GM12878 (cell line): ENCODE measurements at regions not wholly inside any gene's neighbourhood (a gene's known extent, or its start where the extent isn't known, plus 50 kb on each side); places are given as distances from the start of the nearest gene placed in this dataset.

ENCODE experiments used
- ATAC-seq: fragments of 200-7000 bp; cut with Tn5 transposase; 3 replicates; pipeline ENCODE4 v1.9.1; 2020; ENCODE audit warnings: mild to moderate bottlenecking, moderate library complexity
- BruUV-seq: library from RNA; stranded (reverse); fragments of 400-500 nt; replicated peaks from 2 replicates; lab custom pipeline; 2021; lab: Mats Ljungman, UMichigan
- CTCF ChIA-PET: fragments of 300-600 bp; sonication (Branson Sonifier 250); formaldehyde crosslinking; extraction: SDS; loops from one replicate; lab custom pipeline; 2021; ENCODE audit warnings: inconsistent platforms; lab: Yijun Ruan, JAX
- POLR2A ChIA-PET: fragments of 350-600 bp; formaldehyde crosslinking; extraction: SDS; loops from one replicate; lab custom pipeline; 2021; ENCODE audit warnings: inconsistent platforms; lab: Charles Lee
- RAD21 ChIA-PET: fragments of 300-600 bp; sonication (Branson Sonifier 250); formaldehyde crosslinking; loops from one replicate; lab custom pipeline; 2023; ENCODE audit warnings: antibody characterized with exemption; ENCODE audit not compliant: unreplicated experiment; lab: Charles Lee
- SMC1A ChIA-PET: fragments of 300-600 bp; sonication (Branson Sonifier 250); formaldehyde crosslinking; loops from one replicate; lab custom pipeline; 2023; ENCODE audit not compliant: unreplicated experiment, uncharacterized antibody; lab: Charles Lee
- DNase-seq: peaks from one replicate; pipeline ENCODE4 v3.0.0-alpha.2; 2011; ENCODE audit warnings: low read depth, low spot score
- FAIRE-seq: peaks from 3 replicates; lab custom pipeline; 2011; peaks lifted over from hg19 to GRCh38; lab: Jason Lieb, UNC
- H2AFZ ChIP-seq: 2 replicates; pipeline ENCODE4 v1.6.0; 2011; ENCODE audit warnings: low read depth, low read length, control low read depth; ENCODE audit not compliant: control insufficient read depth
- H3K27ac ChIP-seq: 2 replicates; pipeline ENCODE4 v1.5.1; 2011; ENCODE audit warnings: control low read depth; ENCODE audit not compliant: control insufficient read depth, insufficient read depth
- H3K27me3 ChIP-seq, 2 experiments: replicated peaks in 1 of 2; 2 replicates each; pipeline versions ENCODE4 v1.6.0 to v1.6.1; 2011; ENCODE audit warnings: low read length in 1 of 2; ENCODE audit not compliant: control insufficient read depth in 2 of 2, insufficient read depth in 2 of 2
- H3K36me3 ChIP-seq, 2 experiments: 2 replicates each; pipeline ENCODE4 v1.5.1; 2011; ENCODE audit warnings: low read length in 1 of 2; ENCODE audit not compliant: control insufficient read depth in 2 of 2, insufficient read depth in 2 of 2
- H3K4me1 ChIP-seq: 2 replicates; pipeline ENCODE4 v1.6.1; 2011; ENCODE audit warnings: mild to moderate bottlenecking, low read length, moderate library complexity, mixed read lengths; ENCODE audit not compliant: control insufficient read depth, insufficient read depth
- H3K4me2 ChIP-seq: 2 replicates; pipeline ENCODE4 v1.6.0; 2011; ENCODE audit warnings: control low read depth; ENCODE audit not compliant: control insufficient read depth, insufficient read depth
- H3K4me3 ChIP-seq: fragments of 200-600 bp; sonication (generic); 2 replicates; pipeline ENCODE4 v1.5.1; 2016
- H3K79me2 ChIP-seq: 2 replicates; pipeline ENCODE4 v1.6.0; 2011; ENCODE audit warnings: low read length; ENCODE audit not compliant: control insufficient read depth, insufficient read depth
- H3K9ac ChIP-seq: 2 replicates; pipeline ENCODE4 v1.8.0; 2011; ENCODE audit warnings: low read length, control low read depth, mixed read lengths; ENCODE audit not compliant: control insufficient read depth, insufficient read depth
- H3K9me3 ChIP-seq: replicated peaks from 3 replicates; pipeline ENCODE4 v1.5.1; 2011; ENCODE audit warnings: mild to moderate bottlenecking, low read length; ENCODE audit not compliant: control insufficient read depth, insufficient read depth
- H4K20me1 ChIP-seq: 2 replicates; pipeline ENCODE4 v1.6.0; 2011; ENCODE audit not compliant: control insufficient read depth, insufficient read depth
- ATF7 ChIP-seq: fragments of 450-650 bp; IDR thresholded peaks from 2 replicates; pipeline ENCODE4 v1.6.1; 2016; ENCODE audit warnings: low read depth, mild to moderate bottlenecking
- CHD2 ChIP-seq: IDR thresholded peaks from 2 replicates; pipeline ENCODE4 v1.6.1; 2011; ENCODE audit warnings: low read depth, low read length, improper control_type of control experiment, borderline replicate concordance
- GABPA ChIP-seq: IDR thresholded peaks from 2 replicates; pipeline ENCODE4 v1.6.1; 2014; ENCODE audit warnings: antibody characterized with exemption, low read depth, mild to moderate bottlenecking, inconsistent platforms
- GATAD2B ChIP-seq: fragments of 450-650 bp; conservative IDR thresholded peaks from 2 replicates; pipeline ENCODE4 v1.6.1; 2017; ENCODE audit warnings: low read depth, mild to moderate bottlenecking, moderate library complexity
- IKZF2 ChIP-seq, 2 experiments: fragments of 450-650 bp; IDR thresholded peaks; 2 replicates each; pipeline ENCODE4 v1.6.1; 2017; ENCODE audit warnings: mild to moderate bottlenecking in 2 of 2, moderate library complexity in 2 of 2
- NR2F1 ChIP-seq: fragments of 450-650 bp; conservative IDR thresholded peaks from 2 replicates; pipeline ENCODE4 v1.6.1; 2017; ENCODE audit warnings: mild to moderate bottlenecking
- POLR2AphosphoS2 ChIP-seq: IDR thresholded peaks from 2 replicates; pipeline ENCODE4 v1.6.1; 2011; ENCODE audit warnings: low read depth, mild to moderate bottlenecking, low read length, improper control_type of control experiment, moderate library complexity
- RAD21 ChIP-seq: IDR thresholded peaks from 2 replicates; pipeline ENCODE4 v1.6.1; 2011; ENCODE audit warnings: mild to moderate bottlenecking, low read depth, low read length, moderate library complexity; ENCODE audit not compliant: insufficient read depth
- RAD51 ChIP-seq: fragments of 450-650 bp; IDR thresholded peaks from 2 replicates; pipeline ENCODE4 v1.6.1; 2016; ENCODE audit warnings: moderate library complexity, mild to moderate bottlenecking, inconsistent platforms
- SIN3A ChIP-seq: IDR thresholded peaks from 2 replicates; pipeline ENCODE4 v1.6.1; 2012; ENCODE audit warnings: low read depth, low read length, improper control_type of control experiment
- SREBF1 ChIP-seq: IDR thresholded peaks from 2 replicates; pipeline ENCODE4 v1.6.1; 2012; ENCODE audit warnings: mild to moderate bottlenecking, low read length
- SREBF2 ChIP-seq: IDR thresholded peaks from 2 replicates; pipeline ENCODE4 v1.6.1; 2012; ENCODE audit warnings: mild to moderate bottlenecking, low read length
- ZNF24 ChIP-seq: fragments of 450-650 bp; IDR thresholded peaks from 2 replicates; pipeline ENCODE4 v1.6.1; 2017; ENCODE audit warnings: antibody characterized with exemption, mild to moderate bottlenecking
- ZNF384 ChIP-seq: IDR thresholded peaks from 2 replicates; pipeline ENCODE4 v1.6.1; 2012; ENCODE audit warnings: low read depth, mild to moderate bottlenecking, low read length, improper control_type of control experiment, borderline replicate concordance
- WGBS: methylation state at CpG from one replicate; pipeline ENCODE4 v1.1.6; 2016; ENCODE audit warnings: low lambda C conversion rate; ENCODE audit not compliant: insufficient replicate concordance, insufficient coverage; ENCODE audit errors: missing lambda C conversion rate; 5-methylcytosine and 5-hydroxymethylcytosine counted together
- in situ Hi-C: fragments of 300-500 bp; cut with MboI; formaldehyde crosslinking; loops from 9 replicates; pipeline ENCODE4 v1.14.3; 2018; ENCODE audit warnings: mixed read lengths
- intact Hi-C: fragments of 100-400 bp; cut with micrococcal nuclease; formaldehyde crosslinking; loops from one replicate; pipeline ENCODE4 v1.14.2; 2022; ENCODE audit not compliant: unreplicated experiment
- TF ChIP-seq, protein P1 (sequence below): IDR thresholded peaks from 2 replicates; pipeline ENCODE4 v1.6.1; 2012; ENCODE audit warnings: low read depth, low read length, improper control_type of control experiment
- TF ChIP-seq, protein P2 (sequence below): fragments of 450-650 bp; IDR thresholded peaks from 2 replicates; pipeline ENCODE4 v1.6.1; 2016; ENCODE audit warnings: mild to moderate bottlenecking

DNA sequence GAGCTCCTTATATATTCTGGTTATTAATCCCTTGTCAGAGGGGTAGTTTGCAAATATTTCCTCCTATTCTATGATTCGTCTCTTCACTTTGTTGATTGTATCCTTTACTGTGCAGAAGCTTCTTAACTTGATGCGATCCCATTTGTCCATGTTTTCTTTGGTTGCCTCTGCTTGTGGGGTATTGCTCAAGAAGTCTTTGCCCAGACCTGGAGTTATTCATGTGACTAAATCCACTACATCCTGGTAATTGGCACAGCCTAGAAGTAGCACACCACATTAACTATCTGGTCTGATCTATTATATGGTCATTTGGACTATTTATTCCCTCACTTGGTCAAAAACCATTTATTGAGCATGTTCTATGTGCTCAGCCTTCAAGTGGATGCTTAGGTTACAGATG is 164.8 kb upstream of the ATP11B start:
- H3K4me2 ChIP-seq: no peak overlapping the region

DNA sequence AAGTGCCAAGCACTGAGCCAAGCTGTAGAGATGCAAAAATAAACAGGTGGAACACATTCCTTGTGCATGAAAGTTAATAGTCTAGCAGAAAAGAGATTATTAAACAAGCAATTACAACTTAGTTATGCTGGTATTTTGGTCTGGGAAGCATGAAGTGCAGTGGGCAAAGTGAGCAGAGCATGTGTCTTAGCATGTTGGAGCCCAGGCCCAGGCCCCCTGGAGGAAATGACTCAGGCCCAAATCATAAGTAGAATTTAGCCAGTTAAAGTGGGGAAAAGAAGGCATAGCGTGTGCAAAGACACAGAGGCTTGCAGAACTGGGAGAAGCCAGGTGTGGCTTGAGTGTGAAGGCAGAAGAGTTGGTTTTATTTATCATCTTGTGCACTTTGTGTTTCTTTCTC is 163.8 kb upstream of the ATP11B start:
- POLR2A ChIA-PET: no interaction called here
- no peak for DNase-seq

More for the DNA sequence above, 164.8 kb upstream of the ATP11B start:
- Histone ChIP-seq H3K4me3 (no peak overlapping the region), H3K27ac (no peak overlapping the region), H4K20me1 (no peaks in the 10 kb centered on the region), H3K36me3 (no peaks in the 10 kb centered on the region), H3K27me3 (no peaks in the 10 kb centered on the region), H3K9me3 (no peaks in the 10 kb centered on the region), H2AFZ (no peak overlapping the region), H3K9ac (no peak overlapping the region), H3K4me1 (no peaks in the 10 kb centered on the region), H3K79me2 (no peaks in the 10 kb centered on the region)
- ChIA-PET POLR2A (no interaction called here), SMC1A (interaction anchor here (1.5 kb wide), 1 partner anchor 13 kb away, joined by 3 read pairs; no protein-coding TSS in a partner anchor), RAD21 (no interaction called here), CTCF (interaction anchor here (1.1 to 4.2 kb wide), 2 partner anchors 10 to 55 kb away, joined by 4 to 13 read pairs; no protein-coding TSS in a partner anchor)
- intact Hi-C loops (no loop called here), in situ Hi-C loops (no loop called here)
- no TSS peak for BruUV-seq
- FAIRE-seq: no peak
- WGBS: 54% methylated on average over 2 of the region's 2 CpGs
- DNase-seq: no peak
- ATAC-seq: no peak
- TF ChIP-seq, protein P1, sequence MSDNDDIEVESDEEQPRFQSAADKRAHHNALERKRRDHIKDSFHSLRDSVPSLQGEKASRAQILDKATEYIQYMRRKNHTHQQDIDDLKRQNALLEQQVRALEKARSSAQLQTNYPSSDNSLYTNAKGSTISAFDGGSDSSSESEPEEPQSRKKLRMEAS: no peak

More for the DNA sequence above, 163.8 kb upstream of the ATP11B start:
- Histone ChIP-seq H3K4me3 (no peak overlapping the region), H3K9me3 (no peaks in the 10 kb centered on the region), H3K79me2 (no peaks in the 10 kb centered on the region), H3K27me3 (no peaks in the 10 kb centered on the region), H2AFZ (no peak overlapping the region), H3K27ac (no peak overlapping the region), H3K4me1 (no peaks in the 10 kb centered on the region), H3K4me2 (no peak overlapping the region), H4K20me1 (no peaks in the 10 kb centered on the region), H3K36me3 (no peaks in the 10 kb centered on the region), H3K9ac (no peak overlapping the region)
- FAIRE-seq: no peak
- SMC1A ChIA-PET: interaction anchor here (0.8 kb wide), 1 partner anchor 9 kb away, joined by 3 read pairs; no protein-coding TSS in a partner anchor
- CTCF ChIA-PET: interaction anchor here (4.2 kb wide), 1 partner anchor 54 kb away, joined by 13 read pairs; no protein-coding TSS in a partner anchor
- no TSS peak for BruUV-seq
- 14% methylated on average over 1 of the region's 1 CpG for WGBS
- RAD21 ChIA-PET: no interaction called here
- no peak for ATAC-seq
- intact Hi-C loops (no loop called here), in situ Hi-C loops (no loop called here)
- TF ChIP-seq ATF7: no peak
- no peak for TF ChIP-seq SIN3A
- TF ChIP-seq RAD21: no peak
- no peak for TF ChIP-seq GABPA
- no peak for TF ChIP-seq GATAD2B
- no peak for TF ChIP-seq SREBF1
- no peak for TF ChIP-seq ZNF24
- no peak for TF ChIP-seq SREBF2
- no peak for TF ChIP-seq ZNF384
- TF ChIP-seq NR2F1: no peak
- TF ChIP-seq CHD2: no peak
- TF ChIP-seq, protein P2, sequence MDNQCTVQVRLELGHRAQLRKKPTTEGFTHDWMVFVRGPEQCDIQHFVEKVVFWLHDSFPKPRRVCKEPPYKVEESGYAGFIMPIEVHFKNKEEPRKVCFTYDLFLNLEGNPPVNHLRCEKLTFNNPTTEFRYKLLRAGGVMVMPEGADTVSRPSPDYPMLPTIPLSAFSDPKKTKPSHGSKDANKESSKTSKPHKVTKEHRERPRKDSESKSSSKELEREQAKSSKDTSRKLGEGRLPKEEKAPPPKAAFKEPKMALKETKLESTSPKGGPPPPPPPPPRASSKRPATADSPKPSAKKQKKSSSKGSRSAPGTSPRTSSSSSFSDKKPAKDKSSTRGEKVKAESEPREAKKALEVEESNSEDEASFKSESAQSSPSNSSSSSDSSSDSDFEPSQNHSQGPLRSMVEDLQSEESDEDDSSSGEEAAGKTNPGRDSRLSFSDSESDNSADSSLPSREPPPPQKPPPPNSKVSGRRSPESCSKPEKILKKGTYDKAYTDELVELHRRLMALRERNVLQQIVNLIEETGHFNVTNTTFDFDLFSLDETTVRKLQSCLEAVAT: no peak
- no peak for TF ChIP-seq POLR2AphosphoS2
- TF ChIP-seq IKZF2 (IDR thresholded peaks at IDR 0.05): no peak
- TF ChIP-seq RAD51: no peak
